Effector memory CD4-positive, alpha-beta T cell (primary cell): ENCODE measurements at regions not wholly inside any gene's neighbourhood (a gene's known extent, or its start where the extent isn't known, plus 50 kb on each side); places are given as distances from the start of the nearest gene placed in this dataset.

Experiments used
- DNase-seq, 3 donors: peaks; one replicate each; pipeline ENCODE4 v3.0.0-alpha.2; 2020
- H3K27ac ChIP-seq: 2 replicates; pipeline ENCODE4 v1.7.0; 2013; ENCODE audit warnings: mild to moderate bottlenecking, low read length, moderate library complexity; ENCODE audit not compliant: insufficient read depth, poor library complexity, severe bottlenecking
- H3K27me3 ChIP-seq: replicated peaks from 2 replicates; pipeline ENCODE4 v1.7.0; 2013; ENCODE audit warnings: mild to moderate bottlenecking, low read length; ENCODE audit not compliant: insufficient read depth, control insufficient read depth, poor library complexity, severe bottlenecking
- H3K36me3 ChIP-seq: 2 replicates; pipeline ENCODE4 v1.7.0; 2013; ENCODE audit warnings: mild to moderate bottlenecking, low read length, moderate library complexity; ENCODE audit not compliant: control insufficient read depth, insufficient read depth
- H3K4me1 ChIP-seq: 2 replicates; pipeline ENCODE4 v1.7.0; 2013; ENCODE audit warnings: low read length, mild to moderate bottlenecking; ENCODE audit not compliant: control insufficient read depth, insufficient read depth, poor library complexity, severe bottlenecking
- H3K4me3 ChIP-seq: 2 replicates; pipeline ENCODE4 v1.7.0; 2013; ENCODE audit warnings: low read length, low read depth, mild to moderate bottlenecking; ENCODE audit not compliant: insufficient read depth, poor library complexity, severe bottlenecking
- H3K9me3 ChIP-seq: 2 replicates; pipeline ENCODE4 v1.7.0; 2013; ENCODE audit warnings: mild to moderate bottlenecking, low read length, moderate library complexity; ENCODE audit not compliant: control insufficient read depth

DNA sequence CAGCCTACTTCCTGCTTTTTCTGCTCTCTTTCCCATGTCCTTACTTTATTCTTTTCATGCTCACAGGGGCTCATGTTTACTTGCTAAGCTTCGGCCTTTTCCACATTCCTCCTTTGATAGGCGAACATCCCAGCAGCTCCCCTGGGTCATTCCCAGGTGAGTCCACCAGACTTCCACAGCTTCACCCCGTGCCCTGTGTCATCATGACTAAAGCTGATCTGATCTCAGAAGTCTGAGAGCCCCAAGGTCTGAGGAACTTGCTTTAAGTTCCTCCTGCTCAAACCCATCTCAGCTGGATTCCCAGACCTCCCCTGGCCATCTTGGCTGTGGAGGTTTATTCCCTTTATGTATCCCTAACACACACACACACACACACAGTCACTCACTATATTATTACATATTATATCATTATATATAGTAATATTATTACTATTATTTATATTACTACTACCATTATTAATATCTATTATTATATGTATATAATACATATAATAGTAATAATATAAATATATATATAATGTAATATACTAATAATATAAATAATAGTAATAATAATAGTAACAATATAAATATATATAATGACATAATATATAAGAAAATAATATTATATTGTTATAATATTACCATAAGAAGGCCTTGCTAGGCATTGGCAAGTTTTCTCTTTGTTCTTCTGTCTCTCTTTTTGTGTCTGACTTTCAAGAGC is 295.9 kb downstream of the PTEN start:
- no peak overlapping the region for H3K4me3 ChIP-seq
- H3K27me3 ChIP-seq: no peaks in the 10 kb centered on the region
- H3K36me3 ChIP-seq: no peaks in the 10 kb centered on the region
- H3K27ac ChIP-seq: no peak overlapping the region
- H3K4me1 ChIP-seq: no peaks in the 10 kb centered on the region
- no peaks in the 10 kb centered on the region for H3K9me3 ChIP-seq
- no peak for DNase-seq

DNA sequence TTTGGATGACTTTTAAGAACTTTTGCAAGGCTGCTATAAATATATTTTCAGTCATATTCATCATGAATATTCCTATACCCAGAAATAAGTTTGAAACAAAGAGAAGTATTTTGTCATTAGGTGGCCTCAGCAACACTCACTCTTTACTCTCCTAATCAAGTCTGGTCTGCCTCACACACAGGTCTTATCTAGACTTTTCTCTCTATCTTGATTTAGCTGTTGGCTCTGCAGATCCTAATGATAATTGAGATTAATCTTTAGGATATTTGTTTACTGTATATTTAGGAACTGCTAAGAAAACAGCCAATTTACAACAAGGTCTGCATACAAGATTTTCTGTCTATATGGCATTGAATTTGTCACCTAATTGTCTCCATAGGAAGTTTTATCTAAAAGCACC is 297.6 kb downstream of the PTEN start:
- no peaks in the 10 kb centered on the region for H3K36me3 ChIP-seq
- no peaks in the 10 kb centered on the region for H3K27me3 ChIP-seq
- H3K4me1 ChIP-seq: no peaks in the 10 kb centered on the region
- H3K27ac ChIP-seq: no peak overlapping the region
- H3K4me3 ChIP-seq: no peak overlapping the region
- no peaks in the 10 kb centered on the region for H3K9me3 ChIP-seq
- no peak for DNase-seq

DNA sequence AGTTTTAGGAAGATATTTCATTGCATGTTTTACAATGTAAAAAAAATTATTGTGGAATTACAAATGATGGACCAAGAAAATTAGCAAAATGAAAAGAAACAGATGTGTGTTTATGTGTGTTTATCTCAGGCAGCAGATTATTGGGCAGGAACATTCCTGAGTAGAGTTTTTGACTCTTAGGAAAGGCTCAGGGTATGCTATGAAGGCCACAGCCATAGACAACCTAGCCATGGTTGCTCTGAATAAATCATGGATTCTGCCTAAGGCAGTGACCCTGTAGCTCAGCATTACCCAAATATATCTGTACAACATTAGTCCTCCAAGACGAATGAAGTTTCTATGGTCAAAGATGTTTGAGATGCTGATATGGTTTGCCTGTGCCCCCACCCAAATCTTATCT is 298.3 kb downstream of the PTEN start:
- Histone ChIP-seq H3K36me3 (no peaks in the 10 kb centered on the region), H3K4me1 (no peaks in the 10 kb centered on the region), H3K27ac (no peak overlapping the region), H3K27me3 (no peaks in the 10 kb centered on the region), H3K9me3 (no peaks in the 10 kb centered on the region), H3K4me3 (no peak overlapping the region)
- DNase-seq: no peak

DNA sequence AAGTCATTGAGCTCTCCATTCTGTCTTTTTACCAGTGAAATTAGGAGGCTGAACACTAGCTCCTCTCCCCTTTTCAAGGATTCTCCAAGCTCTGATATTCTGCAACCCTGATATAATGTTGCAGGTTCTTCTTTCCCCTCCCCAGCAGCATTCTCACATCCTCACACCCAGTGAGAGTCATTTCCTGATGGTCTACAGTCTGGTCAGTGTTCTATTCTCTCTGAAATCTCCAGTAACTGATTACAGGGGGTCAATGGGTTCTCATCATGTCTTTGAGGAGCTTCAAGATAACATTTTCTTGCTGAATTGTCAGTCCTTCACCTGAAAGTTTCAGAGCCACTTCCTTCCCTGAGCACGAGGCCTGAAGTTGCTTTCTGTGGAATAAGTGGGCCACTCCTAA is 299.4 kb downstream of the PTEN start:
- Histone ChIP-seq H3K4me1 (no peaks in the 10 kb centered on the region), H3K27me3 (no peaks in the 10 kb centered on the region), H3K4me3 (no peak overlapping the region), H3K27ac (no peak overlapping the region), H3K9me3 (no peaks in the 10 kb centered on the region), H3K36me3 (no peaks in the 10 kb centered on the region)
- DNase-seq: no peak

DNA sequence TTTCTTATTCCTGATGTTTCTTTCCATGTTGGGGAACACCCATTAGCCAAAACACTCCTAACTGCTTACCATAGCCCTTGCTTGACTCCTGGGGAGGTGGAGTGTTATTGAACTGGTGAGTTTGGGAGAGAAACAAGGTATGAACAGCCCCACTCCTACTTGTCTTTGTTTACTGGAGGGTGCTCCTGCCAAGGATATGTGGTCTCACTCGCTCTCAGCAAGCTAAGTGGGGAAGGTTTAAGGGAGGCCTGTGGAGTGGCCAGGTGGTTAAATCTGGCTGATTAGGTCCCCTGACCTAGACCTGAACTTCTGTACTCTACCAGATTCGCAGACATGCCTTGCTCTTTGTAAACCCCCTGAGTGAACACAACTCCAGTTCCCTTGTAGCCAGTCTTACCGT is 300.1 kb downstream of the PTEN start:
- DNase-seq: no peak

GRCh38 chr10:88164471-88164870 is 301.0 kb downstream of the PTEN start:
- Histone ChIP-seq H3K9me3 (peaks cover 4% of the 10 kb centered on the region), H3K27ac (no peak overlapping the region)

More for the DNA sequence above, 300.1 kb downstream of the PTEN start:
- H3K36me3 ChIP-seq: no peaks in the 10 kb centered on the region
- H3K4me3 ChIP-seq: no peak overlapping the region
- H3K27me3 ChIP-seq: no peaks in the 10 kb centered on the region
- H3K27ac ChIP-seq: no peak overlapping the region
- peaks cover 2% of the 10 kb centered on the region for H3K9me3 ChIP-seq
- H3K4me1 ChIP-seq: no peaks in the 10 kb centered on the region

GRCh38 chr10:88165849-88166271 is 302.4 kb downstream of the PTEN start:
- H3K27ac ChIP-seq: no peak overlapping the region
- DNase-seq: no peak
- peaks cover 9% of the 10 kb centered on the region for H3K4me1 ChIP-seq
- peaks cover 4% of the 10 kb centered on the region for H3K9me3 ChIP-seq
- no peaks in the 10 kb centered on the region for H3K27me3 ChIP-seq
- no peak overlapping the region for H3K4me3 ChIP-seq
- no peaks in the 10 kb centered on the region for H3K36me3 ChIP-seq

More at GRCh38 chr10:88164471-88164870, 301.0 kb downstream of the PTEN start:
- Histone ChIP-seq H3K4me3 (no peak overlapping the region), H3K36me3 (no peaks in the 10 kb centered on the region), H3K27me3 (no peaks in the 10 kb centered on the region), H3K4me1 (no peaks in the 10 kb centered on the region)
- DNase-seq: no peak

DNA sequence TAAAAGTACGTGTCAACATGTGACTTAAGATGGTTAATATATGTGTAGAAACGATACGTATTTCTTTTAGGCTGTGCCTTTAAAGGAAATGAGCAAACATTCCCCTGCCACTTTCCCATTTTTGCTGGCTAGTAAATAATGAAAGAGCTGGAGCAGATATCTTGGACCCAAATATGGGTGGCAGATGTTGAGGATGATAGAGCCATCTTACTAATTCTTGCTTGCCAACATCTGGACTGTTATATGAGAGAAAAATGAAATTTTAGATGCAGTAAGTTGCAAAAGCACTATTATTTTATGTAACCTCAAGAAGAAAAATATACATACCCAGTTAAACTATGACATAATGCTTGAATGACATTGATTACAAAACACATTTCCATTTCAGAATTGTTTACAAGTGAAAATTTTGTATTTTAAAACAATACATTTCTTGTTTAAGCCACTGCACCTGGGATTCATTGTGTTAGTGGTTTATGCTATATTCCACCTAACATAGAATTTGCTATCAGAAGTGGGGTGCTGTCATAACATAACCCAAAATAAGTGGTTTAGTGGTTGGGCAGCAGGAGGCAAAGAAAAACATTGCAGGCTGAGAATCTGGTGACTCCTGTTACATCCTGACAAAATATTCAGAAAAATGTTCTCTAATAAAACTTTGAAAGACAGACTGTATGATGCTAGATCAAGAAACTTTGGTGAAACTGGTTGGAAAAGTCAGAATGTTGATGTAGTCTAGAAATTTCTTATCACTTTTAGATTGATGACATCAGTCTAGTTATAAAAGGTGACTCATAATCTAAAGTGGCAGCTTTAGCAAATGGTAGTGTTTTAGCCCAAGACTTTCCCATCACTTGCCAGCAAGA is 305.0 kb downstream of the PTEN start:
- no peak for DNase-seq
- no peak overlapping the region for H3K27ac ChIP-seq
- H3K4me1 ChIP-seq: peaks cover 22% of the 10 kb centered on the region
- H3K9me3 ChIP-seq: peaks cover 4% of the 10 kb centered on the region
- no peak overlapping the region for H3K4me3 ChIP-seq
- no peaks in the 10 kb centered on the region for H3K36me3 ChIP-seq
- H3K27me3 ChIP-seq: no peaks in the 10 kb centered on the region

DNA sequence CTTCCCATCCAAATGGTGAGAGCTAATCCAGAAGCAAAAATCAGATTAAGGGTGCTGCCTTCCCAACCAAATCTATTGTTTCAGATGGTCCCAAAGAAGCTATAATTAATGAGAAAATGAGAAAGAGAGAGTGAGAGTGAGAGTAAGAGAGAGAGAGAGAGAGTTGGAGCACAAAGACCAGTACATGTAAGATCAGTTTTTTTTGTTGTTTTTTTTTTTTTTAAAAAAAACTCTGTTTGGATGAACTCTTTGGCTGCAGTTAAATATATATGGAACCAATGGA is 305.6 kb downstream of the PTEN start:
- Histone ChIP-seq H3K27me3 (no peaks in the 10 kb centered on the region), H3K4me3 (no peak overlapping the region), H3K36me3 (no peaks in the 10 kb centered on the region), H3K9me3 (peaks cover 4% of the 10 kb centered on the region), H3K27ac (no peak overlapping the region), H3K4me1 (peaks cover 22% of the 10 kb centered on the region)
- DNase-seq: no peak

- H3K4me1 ChIP-seq: peaks cover 22% of the 10 kb centered on the region
These were observed 307.2 kb downstream of the PTEN start for GRCh38 chr10:88170628-88171027.

More at GRCh38 chr10:88170628-88171027, 307.2 kb downstream of the PTEN start:
- Histone ChIP-seq H3K27ac (no peak overlapping the region), H3K27me3 (no peaks in the 10 kb centered on the region), H3K36me3 (no peaks in the 10 kb centered on the region), H3K9me3 (peaks cover 4% of the 10 kb centered on the region), H3K4me3 (no peak overlapping the region)
- DNase-seq: no peak
